Cardiac fibroblast (primary cell): ENCODE measurements at regions not wholly inside any gene's neighbourhood (a gene's known extent, or its start where the extent isn't known, plus 50 kb on each side); places are given as distances from the start of the nearest gene placed in this dataset.

Experiments
- DNase-seq, 2 donors: peaks; one replicate each; pipeline versions ENCODE4 v3.0.0 to v3.0.0-alpha.2; 2010; ENCODE audit warnings: low read depth in 2 of 2
- H3K4me3 ChIP-seq, 2 donors: replicated peaks in 1 of 2; 1 replicate in 1 of 2; 2 replicates in 1 of 2; pipeline ENCODE4 v1.5.1; 2011; ENCODE audit warnings: low read depth in 2 of 2, low read length in 2 of 2, mild to moderate bottlenecking in 2 of 2, moderate library complexity in 1 of 2
- TF ChIP-seq, protein P1 (sequence below): IDR thresholded peaks from one replicate; pipeline ENCODE4 v1.5.1; 2011; ENCODE audit warnings: low read depth, mild to moderate bottlenecking, low read length, inconsistent platforms

DNA sequence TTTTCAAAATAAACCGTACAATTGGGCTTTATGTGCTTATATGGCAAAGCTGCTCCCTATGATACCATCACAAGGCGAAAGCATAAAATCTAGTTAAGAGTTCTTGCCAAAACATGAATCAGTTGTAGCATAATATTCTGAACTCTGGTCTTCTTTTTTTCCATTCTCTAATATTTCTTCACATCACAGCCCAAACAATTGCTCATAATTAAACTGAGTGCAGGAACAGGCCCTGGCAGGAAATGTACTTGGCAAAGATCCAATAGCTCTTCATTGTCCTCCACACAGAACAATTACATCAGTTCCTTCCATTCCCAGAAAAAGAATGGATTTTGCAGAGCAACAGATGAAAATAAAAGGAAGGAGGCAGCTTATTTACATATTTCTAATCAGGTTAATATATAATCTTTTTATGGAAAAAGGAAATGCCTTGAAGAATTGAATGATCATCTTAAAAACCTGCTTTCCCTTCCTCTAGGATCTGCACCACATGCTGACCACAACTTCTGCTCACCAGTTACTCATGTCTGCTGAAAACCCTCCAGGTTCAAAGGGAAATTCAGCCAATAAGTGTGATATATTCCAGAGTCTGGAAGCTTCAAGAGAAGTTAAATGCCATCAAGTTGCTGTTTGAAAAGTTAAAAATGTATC, 123.3 kb upstream of the COL21A1 start:
- DNase-seq = peak; percentile 97 to 98
- H3K4me3 ChIP-seq = no peak overlapping the region
- TF ChIP-seq, protein P1, sequence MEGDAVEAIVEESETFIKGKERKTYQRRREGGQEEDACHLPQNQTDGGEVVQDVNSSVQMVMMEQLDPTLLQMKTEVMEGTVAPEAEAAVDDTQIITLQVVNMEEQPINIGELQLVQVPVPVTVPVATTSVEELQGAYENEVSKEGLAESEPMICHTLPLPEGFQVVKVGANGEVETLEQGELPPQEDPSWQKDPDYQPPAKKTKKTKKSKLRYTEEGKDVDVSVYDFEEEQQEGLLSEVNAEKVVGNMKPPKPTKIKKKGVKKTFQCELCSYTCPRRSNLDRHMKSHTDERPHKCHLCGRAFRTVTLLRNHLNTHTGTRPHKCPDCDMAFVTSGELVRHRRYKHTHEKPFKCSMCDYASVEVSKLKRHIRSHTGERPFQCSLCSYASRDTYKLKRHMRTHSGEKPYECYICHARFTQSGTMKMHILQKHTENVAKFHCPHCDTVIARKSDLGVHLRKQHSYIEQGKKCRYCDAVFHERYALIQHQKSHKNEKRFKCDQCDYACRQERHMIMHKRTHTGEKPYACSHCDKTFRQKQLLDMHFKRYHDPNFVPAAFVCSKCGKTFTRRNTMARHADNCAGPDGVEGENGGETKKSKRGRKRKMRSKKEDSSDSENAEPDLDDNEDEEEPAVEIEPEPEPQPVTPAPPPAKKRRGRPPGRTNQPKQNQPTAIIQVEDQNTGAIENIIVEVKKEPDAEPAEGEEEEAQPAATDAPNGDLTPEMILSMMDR = no peak

DNA sequence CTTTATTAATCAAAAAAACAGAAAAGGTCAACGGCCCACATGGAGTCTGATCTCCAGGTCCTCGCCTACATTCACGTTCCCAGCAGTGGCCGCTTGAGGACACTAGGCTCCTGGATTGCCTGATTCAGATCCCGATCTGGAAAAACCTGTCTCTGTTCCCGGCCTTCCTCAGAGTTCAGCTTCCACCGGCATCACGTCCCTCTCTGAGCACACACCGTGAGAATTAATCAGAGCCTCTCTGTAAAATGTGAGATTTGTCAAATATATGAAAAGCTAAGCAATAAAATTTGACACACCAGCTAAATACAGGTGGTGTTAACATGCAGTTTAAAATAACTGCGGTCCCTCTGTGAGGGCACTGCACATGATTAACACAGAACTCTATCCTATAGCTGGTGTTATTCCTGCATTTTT, 122.8 kb upstream of the COL21A1 start:
- TF ChIP-seq, protein P1 = peak; percentile 54
- H3K4me3 ChIP-seq = peak overlapping the region in 1 of 2 donors; percentile 9

DNA sequence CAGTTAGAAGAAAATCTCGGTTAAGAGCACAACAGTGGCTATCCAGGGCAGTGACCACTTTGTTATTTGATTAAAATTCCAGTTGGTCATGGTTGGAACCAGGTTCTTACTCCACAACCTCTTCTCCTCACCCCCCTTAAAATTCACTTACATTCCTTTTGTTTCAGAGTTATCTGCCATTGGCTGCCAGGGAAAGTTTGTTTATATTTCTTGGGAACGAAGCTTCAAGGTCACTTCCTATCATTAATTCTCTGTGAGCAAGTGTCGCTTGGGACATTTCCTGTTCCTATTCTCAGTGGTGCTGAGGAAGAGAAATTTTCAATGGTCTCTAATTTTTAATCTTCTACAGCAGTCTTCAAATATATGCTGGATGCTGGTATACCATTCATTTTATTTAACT, 121.1 kb upstream of the COL21A1 start:
- H3K4me3 ChIP-seq = no peak overlapping the region
- TF ChIP-seq, protein P1 = no peak
- DNase-seq = peak; percentile 32

More for the DNA sequence above, 122.8 kb upstream of the COL21A1 start:
- DNase-seq = peak; percentile 62 to 77

DNA sequence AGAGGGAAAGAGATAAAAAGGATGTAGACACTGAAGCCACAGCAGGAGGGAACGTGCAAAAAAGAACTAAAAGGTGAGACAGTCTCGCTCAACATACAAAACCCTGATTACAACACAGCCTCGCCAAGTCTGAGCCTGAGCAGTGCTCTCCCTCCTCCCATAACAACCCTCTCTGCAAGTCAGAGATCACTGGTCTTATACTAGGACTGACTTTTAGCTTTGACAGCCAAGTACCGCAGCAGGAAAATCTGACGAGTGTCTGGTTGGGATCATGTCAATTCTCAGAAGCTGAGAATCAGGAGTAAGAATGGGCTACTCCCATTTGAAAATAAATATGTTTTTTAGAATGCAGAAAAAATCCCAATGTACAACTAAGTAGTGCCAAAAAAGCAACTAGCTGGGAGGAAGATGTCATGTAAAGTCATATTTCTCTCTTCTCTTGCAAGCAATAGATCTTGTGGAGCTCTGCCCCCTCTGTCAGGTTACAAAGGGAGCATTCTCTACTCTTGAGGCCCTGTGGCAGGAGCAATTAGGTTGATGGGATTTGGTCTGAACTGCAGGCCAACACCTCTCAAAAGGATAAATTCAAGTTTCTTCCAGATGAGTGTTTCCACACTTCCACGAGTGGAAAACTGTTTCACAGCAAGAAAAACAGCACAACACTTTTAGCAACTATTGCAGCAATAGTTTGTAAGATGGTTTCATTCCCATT, 118.9 kb upstream of the COL21A1 start:
- no peak for DNase-seq
- no peak overlapping the region for H3K4me3 ChIP-seq
- TF ChIP-seq, protein P1 = no peak

DNA sequence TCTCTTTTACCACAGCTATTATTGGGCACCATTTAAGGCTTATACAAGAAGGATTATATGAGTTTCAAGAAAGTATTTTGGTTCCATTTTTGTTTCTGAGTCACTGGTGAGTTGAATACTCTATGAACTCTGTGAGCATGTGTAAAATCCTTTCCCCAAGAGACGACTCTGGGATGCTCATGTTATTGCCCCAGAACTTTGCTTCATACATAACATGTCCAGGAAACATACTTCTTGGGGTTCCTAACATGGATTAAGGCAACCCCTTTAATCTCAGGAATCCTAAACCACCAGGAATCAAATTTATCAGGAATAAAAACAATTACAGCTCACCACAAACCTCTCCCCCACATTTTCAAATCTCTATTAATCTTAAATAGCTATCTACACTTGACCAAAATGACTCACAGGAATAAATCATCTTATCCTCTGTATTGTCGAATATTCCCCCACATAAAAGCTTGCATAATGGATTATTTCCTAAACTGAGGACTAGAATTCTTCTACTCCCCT, 117.5 kb upstream of the COL21A1 start:
- H3K4me3 ChIP-seq = no peak overlapping the region
- TF ChIP-seq, protein P1 = no peak
- DNase-seq = peak; percentile 74 to 88

DNA sequence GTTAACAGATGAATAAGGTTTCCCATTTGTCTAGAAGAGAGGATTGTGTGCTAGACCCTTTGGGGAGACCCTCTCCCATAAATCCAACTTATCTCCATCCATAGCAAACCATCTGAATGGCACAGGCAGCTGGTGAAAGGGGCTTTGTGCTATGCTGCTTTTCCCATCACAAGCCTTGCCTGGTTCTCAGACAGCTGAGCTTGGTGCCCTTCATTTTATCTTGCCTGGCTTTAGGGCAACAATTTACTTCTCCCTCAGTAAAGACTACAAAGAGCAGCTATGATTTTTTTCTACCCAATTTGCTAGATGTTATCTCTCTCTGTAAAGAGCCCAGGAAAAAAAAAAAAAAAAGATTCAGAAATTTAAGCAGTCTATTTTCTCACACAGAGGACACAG, 117.0 kb upstream of the COL21A1 start:
- TF ChIP-seq, protein P1 = no peak
- no peak for DNase-seq
- H3K4me3 ChIP-seq = no peak overlapping the region
